ENCODE measurements at regions not wholly inside any gene's neighbourhood (a gene's known extent, or its start where the extent isn't known, plus 50 kb on each side); places are given as distances from the start of the nearest gene placed in this dataset.

GRCh38 chr12:43060742-43061141 is 471.2 kb upstream of the PRICKLE1 start:
- DNase-seq (ENCODE audit: extremely low read depth, low read depth) = no peak
- TF ChIP-seq, protein P1, sequence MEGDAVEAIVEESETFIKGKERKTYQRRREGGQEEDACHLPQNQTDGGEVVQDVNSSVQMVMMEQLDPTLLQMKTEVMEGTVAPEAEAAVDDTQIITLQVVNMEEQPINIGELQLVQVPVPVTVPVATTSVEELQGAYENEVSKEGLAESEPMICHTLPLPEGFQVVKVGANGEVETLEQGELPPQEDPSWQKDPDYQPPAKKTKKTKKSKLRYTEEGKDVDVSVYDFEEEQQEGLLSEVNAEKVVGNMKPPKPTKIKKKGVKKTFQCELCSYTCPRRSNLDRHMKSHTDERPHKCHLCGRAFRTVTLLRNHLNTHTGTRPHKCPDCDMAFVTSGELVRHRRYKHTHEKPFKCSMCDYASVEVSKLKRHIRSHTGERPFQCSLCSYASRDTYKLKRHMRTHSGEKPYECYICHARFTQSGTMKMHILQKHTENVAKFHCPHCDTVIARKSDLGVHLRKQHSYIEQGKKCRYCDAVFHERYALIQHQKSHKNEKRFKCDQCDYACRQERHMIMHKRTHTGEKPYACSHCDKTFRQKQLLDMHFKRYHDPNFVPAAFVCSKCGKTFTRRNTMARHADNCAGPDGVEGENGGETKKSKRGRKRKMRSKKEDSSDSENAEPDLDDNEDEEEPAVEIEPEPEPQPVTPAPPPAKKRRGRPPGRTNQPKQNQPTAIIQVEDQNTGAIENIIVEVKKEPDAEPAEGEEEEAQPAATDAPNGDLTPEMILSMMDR (IDR thresholded peaks at IDR 0.05; ENCODE audit: low read depth, low read length, missing control alignments) = no peak

DNA sequence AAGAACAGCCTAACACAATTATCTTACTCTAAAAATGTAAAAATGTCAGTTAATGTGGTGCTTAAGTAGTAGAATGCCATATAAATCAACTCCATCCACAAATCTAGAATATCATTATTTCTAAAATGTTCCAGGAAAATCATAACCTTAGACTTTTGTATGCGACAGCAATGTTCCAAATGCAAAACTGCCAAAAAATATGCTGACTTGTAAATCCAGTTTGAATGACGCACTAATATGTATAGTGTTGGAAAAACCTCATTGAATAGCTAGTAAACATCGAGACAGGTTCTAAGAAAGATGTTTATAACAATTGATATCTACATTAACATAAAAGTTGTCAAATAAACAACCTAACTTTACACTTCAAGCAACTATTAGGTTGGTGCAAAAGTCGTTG is 469.1 kb upstream of the PRICKLE1 start:
- TF ChIP-seq, protein P1 (IDR thresholded peaks at IDR 0.05; ENCODE audit: low read depth, low read length, missing control alignments) = no peak
- H3K4me3 ChIP-seq (replicated peaks; ENCODE audit: low read depth, low read length) = no peak overlapping the region
- no peak for DNase-seq (ENCODE audit: extremely low read depth, low read depth)

More at GRCh38 chr12:43060742-43061141, 471.2 kb upstream of the PRICKLE1 start:
- H3K4me3 ChIP-seq (replicated peaks; ENCODE audit: low read depth, low read length) = no peak overlapping the region

GRCh38 chr12:43057566-43057965 is 468.0 kb upstream of the PRICKLE1 start:
- TF ChIP-seq, protein P1 (IDR thresholded peaks at IDR 0.05; ENCODE audit: low read depth, low read length, missing control alignments) = no peak

DNA sequence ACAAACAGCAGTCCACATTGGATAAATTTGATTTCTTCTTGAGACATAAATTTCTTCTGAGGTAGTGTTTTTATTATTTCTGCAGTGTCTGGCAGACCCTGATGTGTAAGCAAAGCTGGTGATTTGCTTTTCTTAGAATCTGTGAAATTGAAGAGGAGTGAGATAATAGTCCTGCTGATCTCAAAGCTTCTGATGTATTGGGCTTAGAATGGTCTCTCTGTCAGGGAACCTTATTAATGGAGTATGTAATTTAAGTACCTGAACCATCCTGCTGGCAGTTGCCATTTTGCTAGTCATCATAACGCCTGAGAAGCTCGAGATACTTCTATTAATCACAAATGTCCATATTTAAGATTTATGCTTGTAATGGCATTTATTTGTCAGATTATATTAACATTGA is 464.5 kb upstream of the PRICKLE1 start:
- TF ChIP-seq, protein P1 (IDR thresholded peaks at IDR 0.05; ENCODE audit: low read depth, low read length, missing control alignments) = no peak
- DNase-seq (ENCODE audit: extremely low read depth, low read depth) = no peak

More at GRCh38 chr12:43057566-43057965, 468.0 kb upstream of the PRICKLE1 start:
- no peak for DNase-seq (ENCODE audit: extremely low read depth, low read depth)
- H3K4me3 ChIP-seq (replicated peaks; ENCODE audit: low read depth, low read length) = no peak overlapping the region

GRCh38 chr12:43052441-43052840 is 462.9 kb upstream of the PRICKLE1 start:
- DNase-seq (ENCODE audit: extremely low read depth, low read depth) = no peak
- TF ChIP-seq, protein P1 (IDR thresholded peaks at IDR 0.05; ENCODE audit: low read depth, low read length, missing control alignments) = no peak
- H3K4me3 ChIP-seq (replicated peaks; ENCODE audit: low read depth, low read length) = no peak overlapping the region

More for the DNA sequence above, 464.5 kb upstream of the PRICKLE1 start:
- H3K4me3 ChIP-seq (replicated peaks; ENCODE audit: low read depth, low read length) = no peak overlapping the region

DNA sequence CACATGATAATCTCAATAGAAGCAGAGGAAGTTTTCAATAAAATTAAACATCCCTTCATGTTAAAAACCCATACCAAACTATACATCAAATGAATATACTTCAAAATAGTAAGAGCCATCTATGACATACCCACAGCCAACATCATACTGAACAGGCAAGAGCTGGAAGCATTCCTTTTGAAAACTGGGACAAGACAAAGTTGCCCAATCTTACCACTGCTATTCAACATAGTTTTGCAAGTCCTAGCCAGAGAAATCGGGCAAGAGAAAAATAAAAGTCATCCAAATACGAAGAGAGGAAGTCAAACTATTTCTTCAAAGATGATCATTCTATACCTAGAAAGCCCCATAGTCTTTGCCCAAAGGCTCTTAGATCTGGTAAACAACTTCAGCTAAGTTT is 454.7 kb upstream of the PRICKLE1 start:
- TF ChIP-seq, protein P1 (IDR thresholded peaks at IDR 0.05; ENCODE audit: low read depth, low read length, missing control alignments) = no peak
- DNase-seq (ENCODE audit: extremely low read depth, low read depth) = no peak
- H3K4me3 ChIP-seq (replicated peaks; ENCODE audit: low read depth, low read length) = no peak overlapping the region

DNA sequence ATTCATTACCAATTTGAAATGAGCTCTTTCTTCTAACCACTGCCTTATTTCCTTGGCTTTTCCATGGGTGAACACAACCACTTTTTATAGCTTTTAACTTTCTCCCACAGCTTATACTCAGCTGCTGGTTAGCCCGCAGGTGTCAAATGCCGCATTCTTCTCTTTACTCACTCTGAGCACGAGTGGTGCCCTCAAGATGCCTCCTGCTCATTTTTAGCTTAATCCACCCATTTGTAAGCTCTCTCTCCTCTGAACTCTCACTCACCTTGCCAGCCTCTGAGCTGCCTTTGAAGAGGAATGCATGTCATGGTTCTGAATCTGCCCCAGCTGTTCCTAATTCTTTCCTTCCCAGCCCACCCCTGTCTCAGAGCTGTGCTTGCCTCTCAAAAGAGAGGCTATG is 449.4 kb upstream of the PRICKLE1 start:
- DNase-seq (ENCODE audit: extremely low read depth, low read depth) = no peak
- TF ChIP-seq, protein P1 (IDR thresholded peaks at IDR 0.05; ENCODE audit: low read depth, low read length, missing control alignments) = no peak
- no peak overlapping the region for H3K4me3 ChIP-seq (replicated peaks; ENCODE audit: low read depth, low read length)
